Keratinocyte (primary cell): ENCODE measurements at regions not wholly inside any gene's neighbourhood (a gene's known extent, or its start where the extent isn't known, plus 50 kb on each side); places are given as distances from the start of the nearest gene placed in this dataset.
A peak's percentile ranks its signal among the peaks of the same experiment; 100 is the strongest.

ENCODE experiments used
- DNase-seq: peaks from one replicate; pipeline ENCODE4 v3.0.0-alpha.2; 2011; ENCODE audit warnings: low read depth, missing footprints, low spot score
- FAIRE-seq: peaks from 2 replicates; lab custom pipeline; 2011; peaks lifted over from hg19 to GRCh38; lab: Jason Lieb, UNC
- H2AFZ ChIP-seq: 2 replicates; pipeline ENCODE4 v1.6.0; 2012; ENCODE audit warnings: low read length, control low read depth, inconsistent platforms; ENCODE audit not compliant: control insufficient read depth
- H3K27ac ChIP-seq: 2 replicates; pipeline ENCODE4 v1.5.1; 2011; ENCODE audit warnings: low read length; ENCODE audit not compliant: control insufficient read depth, insufficient read depth
- H3K27me3 ChIP-seq: 3 replicates; pipeline ENCODE4 v1.6.0; 2011; ENCODE audit warnings: low read length; ENCODE audit not compliant: control insufficient read depth, insufficient read depth; ENCODE audit errors: extremely low read depth
- H3K36me3 ChIP-seq, 2 experiments: 2 replicates in 1 of 2; 3 replicates in 1 of 2; pipeline ENCODE4 v1.5.1; 2011; ENCODE audit warnings: low read length in 2 of 2, mild to moderate bottlenecking in 1 of 2; ENCODE audit not compliant: control insufficient read depth in 2 of 2, insufficient read depth in 2 of 2; ENCODE audit errors: extremely low read depth in 1 of 2
- H3K4me1 ChIP-seq: 3 replicates; pipeline ENCODE4 v1.5.1; 2011; ENCODE audit warnings: low read length; ENCODE audit not compliant: control insufficient read depth, insufficient read depth; ENCODE audit errors: extremely low read depth
- H3K4me2 ChIP-seq: 3 replicates; pipeline ENCODE4 v1.6.0; 2011; ENCODE audit warnings: low read depth, low read length; ENCODE audit not compliant: control insufficient read depth, insufficient read depth; ENCODE audit errors: extremely low read depth
- H3K4me3 ChIP-seq, 3 experiments: fragments of 200-600 bp in 1 of 3; sonication (generic) in 1 of 3; 2 replicates in 2 of 3; 3 replicates in 1 of 3; pipeline ENCODE4 v1.5.1; 2011 to 2016; ENCODE audit warnings: low read length in 3 of 3, mild to moderate bottlenecking in 3 of 3, control low read depth in 2 of 3, inconsistent platforms in 1 of 3, low read depth in 1 of 3, mixed read lengths in 1 of 3, mixed run types in 1 of 3, moderate library complexity in 1 of 3; ENCODE audit not compliant: control insufficient read depth in 2 of 3, insufficient read depth in 2 of 3; ENCODE audit errors: extremely low read depth in 1 of 3
- H3K79me2 ChIP-seq: 2 replicates; pipeline ENCODE4 v1.6.0; 2012; ENCODE audit warnings: low read length; ENCODE audit not compliant: control insufficient read depth, insufficient read depth
- H3K9ac ChIP-seq: 3 replicates; pipeline ENCODE4 v1.6.0; 2011; ENCODE audit warnings: low read length; ENCODE audit not compliant: control insufficient read depth, insufficient read depth; ENCODE audit errors: extremely low read depth
- H3K9me1 ChIP-seq: 3 replicates; pipeline ENCODE4 v1.6.0; 2011; ENCODE audit warnings: low read length; ENCODE audit not compliant: control insufficient read depth, insufficient read depth; ENCODE audit errors: extremely low read depth
- H3K9me3 ChIP-seq: 2 replicates; pipeline ENCODE4 v1.5.1; 2012; ENCODE audit warnings: low read depth, low read length; ENCODE audit not compliant: control insufficient read depth
- H4K20me1 ChIP-seq: 3 replicates; pipeline ENCODE4 v1.6.0; 2011; ENCODE audit warnings: low read length; ENCODE audit not compliant: control insufficient read depth, insufficient read depth; ENCODE audit errors: extremely low read depth
- EZH2 ChIP-seq: IDR thresholded peaks from one replicate; pipeline ENCODE4 v1.6.1; 2012; ENCODE audit warnings: inconsistent platforms, mild to moderate bottlenecking, low read length, moderate library complexity
- dilution Hi-C: fragments of 300-500 bp; cut with MboI; formaldehyde crosslinking; loops from one replicate; pipeline ENCODE4 v1.7.0; 2020; ENCODE audit warnings: low sequenced_read_pairs; ENCODE audit not compliant: extremely low pct_ligation_motif_present
- TF ChIP-seq, protein P1 (sequence below), 3 experiments: IDR thresholded peaks in 1 of 3; conservative IDR thresholded peaks in 1 of 3; optimal IDR thresholded peaks in 1 of 3; 2 replicates in 2 of 3; 3 replicates in 1 of 3; pipeline versions ENCODE3 to v1.5.1; 2011; ENCODE audit warnings: low read length in 3 of 3, mild to moderate bottlenecking in 3 of 3, moderate library complexity in 2 of 3, control low read depth in 1 of 3, inconsistent platforms in 1 of 3; ENCODE audit not compliant: insufficient read depth in 2 of 3; ENCODE audit errors: extremely low read depth in 1 of 3

DNA sequence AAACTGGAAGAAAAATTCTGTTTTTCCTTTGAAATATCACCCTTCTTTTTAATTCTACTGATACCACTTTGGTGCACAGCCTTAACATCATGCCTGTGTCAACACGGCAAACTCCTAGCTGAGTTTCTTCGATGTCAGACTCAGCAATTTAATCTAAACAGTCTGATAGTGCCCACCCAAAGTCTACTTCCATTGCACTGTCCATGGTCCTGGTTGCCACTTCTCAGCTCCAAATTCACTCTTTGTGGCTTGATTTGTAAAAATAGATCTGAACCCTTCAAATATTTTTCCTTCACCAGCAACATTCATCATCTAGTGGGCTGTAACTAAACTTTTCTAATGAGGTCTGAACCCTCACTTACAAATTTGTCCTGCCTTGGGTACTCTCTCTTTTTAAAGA is 107.8 kb downstream of the NUDT12 start:
- no peaks in the 10 kb centered on the region for H3K79me2 ChIP-seq
- no peak overlapping the region for H2AFZ ChIP-seq
- DNase-seq (no peak), FAIRE-seq (no peak)
- H3K36me3 ChIP-seq = no peaks in the 10 kb centered on the region
- TF ChIP-seq, protein P1, sequence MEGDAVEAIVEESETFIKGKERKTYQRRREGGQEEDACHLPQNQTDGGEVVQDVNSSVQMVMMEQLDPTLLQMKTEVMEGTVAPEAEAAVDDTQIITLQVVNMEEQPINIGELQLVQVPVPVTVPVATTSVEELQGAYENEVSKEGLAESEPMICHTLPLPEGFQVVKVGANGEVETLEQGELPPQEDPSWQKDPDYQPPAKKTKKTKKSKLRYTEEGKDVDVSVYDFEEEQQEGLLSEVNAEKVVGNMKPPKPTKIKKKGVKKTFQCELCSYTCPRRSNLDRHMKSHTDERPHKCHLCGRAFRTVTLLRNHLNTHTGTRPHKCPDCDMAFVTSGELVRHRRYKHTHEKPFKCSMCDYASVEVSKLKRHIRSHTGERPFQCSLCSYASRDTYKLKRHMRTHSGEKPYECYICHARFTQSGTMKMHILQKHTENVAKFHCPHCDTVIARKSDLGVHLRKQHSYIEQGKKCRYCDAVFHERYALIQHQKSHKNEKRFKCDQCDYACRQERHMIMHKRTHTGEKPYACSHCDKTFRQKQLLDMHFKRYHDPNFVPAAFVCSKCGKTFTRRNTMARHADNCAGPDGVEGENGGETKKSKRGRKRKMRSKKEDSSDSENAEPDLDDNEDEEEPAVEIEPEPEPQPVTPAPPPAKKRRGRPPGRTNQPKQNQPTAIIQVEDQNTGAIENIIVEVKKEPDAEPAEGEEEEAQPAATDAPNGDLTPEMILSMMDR (optimal IDR thresholded peaks at IDR 0.05 in 1 of 3, IDR thresholded peaks at IDR 0.05 in 1 of 3, conservative IDR thresholded peaks at IDR 0.05 in 1 of 3; ENCODE audit: extremely low read depth in 1 of 3, insufficient read depth in 2 of 3, low read length in 3 of 3) = no peak
- TF ChIP-seq EZH2 = no peak
- no peak overlapping the region for H3K4me3 ChIP-seq
- no peaks in the 10 kb centered on the region for H3K9me3 ChIP-seq
- H3K9me1 ChIP-seq = no peaks in the 10 kb centered on the region
- no peak overlapping the region for H3K9ac ChIP-seq
- no peak overlapping the region for H3K4me2 ChIP-seq
- no peak overlapping the region for H3K27ac ChIP-seq
- H3K4me1 ChIP-seq = peaks cover 7% of the 10 kb centered on the region
- H3K27me3 ChIP-seq = no peaks in the 10 kb centered on the region
- dilution Hi-C loops = no loop called here
- H4K20me1 ChIP-seq = no peaks in the 10 kb centered on the region

DNA sequence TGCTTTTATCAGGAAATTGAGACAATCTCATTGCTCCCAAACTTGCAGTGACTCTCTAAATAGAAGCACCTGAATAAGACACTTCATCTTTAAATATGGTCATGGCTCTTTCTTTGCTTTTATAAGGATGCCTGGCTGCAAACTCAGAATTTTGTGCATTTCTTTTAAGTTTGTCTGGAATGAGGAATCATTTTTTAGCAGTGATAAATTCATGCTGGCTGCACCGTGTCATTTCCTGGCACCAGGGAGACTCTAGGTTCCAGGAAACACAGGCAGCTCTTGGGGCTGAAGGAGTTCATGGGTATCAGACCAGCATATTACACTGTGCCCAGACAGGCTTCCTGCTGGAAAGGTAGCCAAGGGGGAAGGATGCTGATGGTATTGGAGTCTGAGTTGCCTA is 109.9 kb downstream of the NUDT12 start:
- no peak overlapping the region for H2AFZ ChIP-seq
- no peak for TF ChIP-seq EZH2
- TF ChIP-seq, protein P1 (optimal IDR thresholded peaks at IDR 0.05 in 1 of 3, IDR thresholded peaks at IDR 0.05 in 1 of 3, conservative IDR thresholded peaks at IDR 0.05 in 1 of 3; ENCODE audit: extremely low read depth in 1 of 3, insufficient read depth in 2 of 3, low read length in 3 of 3) = no peak

More for the DNA sequence above, 109.9 kb downstream of the NUDT12 start:
- no peaks in the 10 kb centered on the region for H3K27me3 ChIP-seq
- H4K20me1 ChIP-seq = no peaks in the 10 kb centered on the region
- H3K27ac ChIP-seq = no peak overlapping the region
- dilution Hi-C loops = no loop called here
- H3K36me3 ChIP-seq = no peaks in the 10 kb centered on the region
- DNase-seq = no peak
- H3K9me1 ChIP-seq = no peaks in the 10 kb centered on the region
- H3K4me3 ChIP-seq = no peak overlapping the region
- H3K9ac ChIP-seq = no peak overlapping the region
- H3K79me2 ChIP-seq = no peaks in the 10 kb centered on the region
- peaks cover 7% of the 10 kb centered on the region for H3K4me1 ChIP-seq
- H3K9me3 ChIP-seq = no peaks in the 10 kb centered on the region
- FAIRE-seq = peak; percentile 62
- no peak overlapping the region for H3K4me2 ChIP-seq
